GM12878 (cell line): ENCODE measurements at regions not wholly inside any gene's neighbourhood (a gene's known extent, or its start where the extent isn't known, plus 50 kb on each side); places are given as distances from the start of the nearest gene placed in this dataset.

Source experiments
- ATF3 ChIP-seq: IDR thresholded peaks from 2 replicates; pipeline ENCODE4 v1.6.1; 2011; ENCODE audit warnings: low read depth, mild to moderate bottlenecking, low read length, moderate library complexity, borderline replicate concordance; ENCODE audit errors: extremely low read depth
- BCL3 ChIP-seq: IDR thresholded peaks from 2 replicates; pipeline ENCODE4 v1.6.1; 2011; ENCODE audit warnings: borderline replicate concordance, low read depth, mild to moderate bottlenecking, moderate library complexity, low read length; ENCODE audit not compliant: insufficient read depth, poor library complexity, severe bottlenecking
- PBX3 ChIP-seq: IDR thresholded peaks from 2 replicates; pipeline ENCODE4 v1.6.1; 2011; ENCODE audit warnings: mild to moderate bottlenecking, low read depth, low read length, moderate library complexity; ENCODE audit not compliant: insufficient replicate concordance
- SKIL ChIP-seq: fragments of 450-650 bp; IDR thresholded peaks from 2 replicates; pipeline ENCODE4 v1.6.1; 2017; ENCODE audit warnings: mild to moderate bottlenecking, low read depth, inconsistent platforms; ENCODE audit not compliant: poor library complexity, severe bottlenecking
- TBL1XR1 ChIP-seq: IDR thresholded peaks from 2 replicates; pipeline ENCODE4 v1.6.1; 2012; ENCODE audit warnings: low read depth, low read length, improper control_type of control experiment
- YY1 ChIP-seq: IDR thresholded peaks from 2 replicates; pipeline ENCODE4 v1.6.1; 2011; ENCODE audit warnings: low read depth, mild to moderate bottlenecking, low read length
- ZNF217 ChIP-seq: fragments of 450-650 bp; IDR thresholded peaks from 2 replicates; pipeline ENCODE4 v1.6.1; 2017; ENCODE audit warnings: antibody characterized with exemption, mild to moderate bottlenecking
- ZNF24 ChIP-seq: fragments of 450-650 bp; IDR thresholded peaks from 2 replicates; pipeline ENCODE4 v1.6.1; 2017; ENCODE audit warnings: antibody characterized with exemption, mild to moderate bottlenecking

GRCh38 chr2:128789776-128790455 is 471.2 kb upstream of the HS6ST1 start (continued):
- peak; percentile 59 for TF ChIP-seq BCL3
- no peak for TF ChIP-seq ZNF217
- no peak for TF ChIP-seq TBL1XR1
- no peak for TF ChIP-seq SKIL
- TF ChIP-seq PBX3: peak; percentile 37
- no peak for TF ChIP-seq ZNF24
- TF ChIP-seq ATF3: no peak
- TF ChIP-seq YY1: no peak
